ENCODE measurements at regions not wholly inside any gene's neighbourhood (a gene's known extent, or its start where the extent isn't known, plus 50 kb on each side); places are given as distances from the start of the nearest gene placed in this dataset.

- no peak overlapping the region for H3K27ac ChIP-seq
Measured at GRCh38 chr20:17845701-17846475, 122.7 kb downstream of the SNX5 start.

GRCh38 chr20:17844549-17845298, 123.9 kb downstream of the SNX5 start:
- TF ChIP-seq CTCF (IDR thresholded peaks at IDR 0.05) (no peak), ZFX (IDR thresholded peaks at IDR 0.05; ENCODE audit: borderline replicate concordance) (no peak)
- H3K27ac ChIP-seq = no peak overlapping the region

More at GRCh38 chr20:17845701-17846475, 122.7 kb downstream of the SNX5 start:
- TF ChIP-seq ZFX (IDR thresholded peaks at IDR 0.05; ENCODE audit: borderline replicate concordance) (no peak), CTCF (IDR thresholded peaks at IDR 0.05) (no peak)

GRCh38 chr20:17844133-17844429, 124.5 kb downstream of the SNX5 start:
- H3K27ac ChIP-seq = no peak overlapping the region
- TF ChIP-seq CTCF (IDR thresholded peaks at IDR 0.05) (no peak), ZFX (IDR thresholded peaks at IDR 0.05; ENCODE audit: borderline replicate concordance) (no peak)

GRCh38 chr20:17843246-17844132, 125.1 kb downstream of the SNX5 start:
- H3K27ac ChIP-seq = no peak overlapping the region
- TF ChIP-seq CTCF (IDR thresholded peaks at IDR 0.05) (no peak), ZFX (IDR thresholded peaks at IDR 0.05; ENCODE audit: borderline replicate concordance) (no peak)

- no peak overlapping the region for H3K27ac ChIP-seq
- no peak for TF ChIP-seq ZFX (IDR thresholded peaks at IDR 0.05; ENCODE audit: borderline replicate concordance)
- TF ChIP-seq CTCF (IDR thresholded peaks at IDR 0.05) = no peak
Measured at GRCh38 chr20:17841751-17842215, 126.8 kb downstream of the SNX5 start.

- no peak overlapping the region for H3K27ac ChIP-seq
- TF ChIP-seq ZFX (IDR thresholded peaks at IDR 0.05; ENCODE audit: borderline replicate concordance) (no peak), CTCF (IDR thresholded peaks at IDR 0.05) (no peak)
Measured at GRCh38 chr20:17840423-17840822, 128.2 kb downstream of the SNX5 start.

Measured in 22Rv1 (cell line).